ENCODE measurements at regions not wholly inside any gene's neighbourhood (a gene's known extent, or its start where the extent isn't known, plus 50 kb on each side); places are given as distances from the start of the nearest gene placed in this dataset.

- Histone ChIP-seq H3K79me2 (replicated peaks; ENCODE audit: insufficient read depth) (no peaks in the 10 kb centered on the region), H3K9me2 (ENCODE audit: insufficient read depth) (no peaks in the 10 kb centered on the region), H3K4me3 (no peak overlapping the region), H2AFZ (no peak overlapping the region), H4K20me1 (replicated peaks; ENCODE audit: insufficient read depth) (no peaks in the 10 kb centered on the region), H3F3A (replicated peaks; ENCODE audit: low read depth) (no peaks in the 10 kb centered on the region), H3K27ac (ENCODE audit: low read depth) (no peak overlapping the region), H3K4me2 (no peak overlapping the region), H3K27me3 (ENCODE audit: insufficient read depth) (no peaks in the 10 kb centered on the region), H3K4me1 (ENCODE audit: insufficient read depth) (no peaks in the 10 kb centered on the region), H3K36me3 (ENCODE audit: insufficient read depth) (no peaks in the 10 kb centered on the region)
- DNase-seq (ENCODE audit: low spot score), result no peak
- H3K27me3 Mint-ChIP-seq (ENCODE audit: insufficient read depth, low read depth, poor library complexity), result peaks cover 1% of the 10 kb centered on the region
- H3K36me3 Mint-ChIP-seq (ENCODE audit: low read depth), result no peaks in the 10 kb centered on the region
- H3K27ac Mint-ChIP-seq, result no peak overlapping the region
- ATAC-seq, result no peak
- no peaks in the 10 kb centered on the region for H3K4me1 Mint-ChIP-seq
- no peak overlapping the region for H3K4me3 Mint-ChIP-seq
- TF ChIP-seq EZH2phosphoT487 (IDR thresholded peaks at IDR 0.05; ENCODE audit: unreplicated experiment) (no peak), POLR2AphosphoS5 (IDR thresholded peaks at IDR 0.05; ENCODE audit: low read depth) (no peak), EZH2 (IDR thresholded peaks at IDR 0.05; ENCODE audit: low read depth, unreplicated experiment) (no peak), JUNB (IDR thresholded peaks at IDR 0.05; ENCODE audit: unreplicated experiment) (no peak), ZNF462 (CRISPR knock-in tag; IDR thresholded peaks at IDR 0.05) (no peak), CREB1 (CRISPR knock-in tag; IDR thresholded peaks at IDR 0.05; ENCODE audit: low read depth) (no peak)
- TF ChIP-seq, protein P1, sequence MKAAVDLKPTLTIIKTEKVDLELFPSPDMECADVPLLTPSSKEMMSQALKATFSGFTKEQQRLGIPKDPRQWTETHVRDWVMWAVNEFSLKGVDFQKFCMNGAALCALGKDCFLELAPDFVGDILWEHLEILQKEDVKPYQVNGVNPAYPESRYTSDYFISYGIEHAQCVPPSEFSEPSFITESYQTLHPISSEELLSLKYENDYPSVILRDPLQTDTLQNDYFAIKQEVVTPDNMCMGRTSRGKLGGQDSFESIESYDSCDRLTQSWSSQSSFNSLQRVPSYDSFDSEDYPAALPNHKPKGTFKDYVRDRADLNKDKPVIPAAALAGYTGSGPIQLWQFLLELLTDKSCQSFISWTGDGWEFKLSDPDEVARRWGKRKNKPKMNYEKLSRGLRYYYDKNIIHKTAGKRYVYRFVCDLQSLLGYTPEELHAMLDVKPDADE (IDR thresholded peaks at IDR 0.05), result no peak
- TF ChIP-seq, protein P2, sequence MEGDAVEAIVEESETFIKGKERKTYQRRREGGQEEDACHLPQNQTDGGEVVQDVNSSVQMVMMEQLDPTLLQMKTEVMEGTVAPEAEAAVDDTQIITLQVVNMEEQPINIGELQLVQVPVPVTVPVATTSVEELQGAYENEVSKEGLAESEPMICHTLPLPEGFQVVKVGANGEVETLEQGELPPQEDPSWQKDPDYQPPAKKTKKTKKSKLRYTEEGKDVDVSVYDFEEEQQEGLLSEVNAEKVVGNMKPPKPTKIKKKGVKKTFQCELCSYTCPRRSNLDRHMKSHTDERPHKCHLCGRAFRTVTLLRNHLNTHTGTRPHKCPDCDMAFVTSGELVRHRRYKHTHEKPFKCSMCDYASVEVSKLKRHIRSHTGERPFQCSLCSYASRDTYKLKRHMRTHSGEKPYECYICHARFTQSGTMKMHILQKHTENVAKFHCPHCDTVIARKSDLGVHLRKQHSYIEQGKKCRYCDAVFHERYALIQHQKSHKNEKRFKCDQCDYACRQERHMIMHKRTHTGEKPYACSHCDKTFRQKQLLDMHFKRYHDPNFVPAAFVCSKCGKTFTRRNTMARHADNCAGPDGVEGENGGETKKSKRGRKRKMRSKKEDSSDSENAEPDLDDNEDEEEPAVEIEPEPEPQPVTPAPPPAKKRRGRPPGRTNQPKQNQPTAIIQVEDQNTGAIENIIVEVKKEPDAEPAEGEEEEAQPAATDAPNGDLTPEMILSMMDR (conservative IDR thresholded peaks at IDR 0.05; ENCODE audit: low read depth in 2 of 2), result no peak
- peaks cover 1% of the 10 kb centered on the region; the same call in 2 of the 3 replicates for H3K9me3 Mint-ChIP-seq
Measured at GRCh38 chr15:81072551-81072950, 61.5 kb upstream of the CFAP161 start.
